ENCODE measurements at regions not wholly inside any gene's neighbourhood (a gene's known extent, or its start where the extent isn't known, plus 50 kb on each side); places are given as distances from the start of the nearest gene placed in this dataset.
A peak's percentile ranks its signal among the peaks of the same experiment; 100 is the strongest.

- DNase-seq (ENCODE audit: insufficient read length, low spot score) (no peak), FAIRE-seq (no peak)
- TF ChIP-seq POU2F2 (IDR thresholded peaks at IDR 0.05; ENCODE audit: low read depth, low read length) (no peak), TAF1 (IDR thresholded peaks at IDR 0.05; ENCODE audit: low read depth, low read length) (no peak), PAX5 (IDR thresholded peaks at IDR 0.05; ENCODE audit: insufficient read depth, low read length, severe bottlenecking) (no peak), POLR2A (IDR thresholded peaks at IDR 0.05; ENCODE audit: low read depth, low read length) (no peak), SPI1 (IDR thresholded peaks at IDR 0.05; ENCODE audit: low read depth, low read length) (no peak)
Measured at GRCh38 chr9:102087141-102087540, 348.7 kb upstream of the GRIN3A start.

DNA sequence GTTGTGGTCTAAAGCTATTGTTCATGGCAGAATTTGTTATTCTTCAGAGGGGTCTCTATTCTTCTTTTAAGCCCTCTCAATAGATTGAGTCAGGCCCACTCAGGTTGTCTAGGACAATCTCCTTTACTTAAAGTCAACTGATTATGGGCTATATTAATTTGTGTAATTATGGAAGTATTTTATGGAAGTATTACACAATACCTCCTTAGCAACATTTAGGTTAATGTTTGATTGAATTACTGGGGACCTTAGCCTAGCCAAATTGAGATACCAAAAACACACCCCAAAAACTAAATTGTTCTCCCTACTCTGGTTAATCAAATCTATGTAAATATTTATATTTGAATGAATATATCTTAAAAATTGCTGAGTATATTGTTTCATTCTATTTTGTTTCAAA, 347.1 kb upstream of the GRIN3A start:
- FAIRE-seq (no peak), DNase-seq (ENCODE audit: insufficient read length, low spot score) (no peak)
- TF ChIP-seq POLR2AphosphoS5 (IDR thresholded peaks at IDR 0.05; ENCODE audit: low read depth, low read length) (no peak), PAX5 (IDR thresholded peaks at IDR 0.05; ENCODE audit: insufficient read depth, low read length, severe bottlenecking) (no peak), SPI1 (IDR thresholded peaks at IDR 0.05; ENCODE audit: low read depth, low read length) (no peak), POU2F2 (IDR thresholded peaks at IDR 0.05; ENCODE audit: low read depth, low read length) (no peak), TAF1 (IDR thresholded peaks at IDR 0.05; ENCODE audit: low read depth, low read length) (no peak), POLR2A (IDR thresholded peaks at IDR 0.05; ENCODE audit: low read depth, low read length) (no peak)

DNA sequence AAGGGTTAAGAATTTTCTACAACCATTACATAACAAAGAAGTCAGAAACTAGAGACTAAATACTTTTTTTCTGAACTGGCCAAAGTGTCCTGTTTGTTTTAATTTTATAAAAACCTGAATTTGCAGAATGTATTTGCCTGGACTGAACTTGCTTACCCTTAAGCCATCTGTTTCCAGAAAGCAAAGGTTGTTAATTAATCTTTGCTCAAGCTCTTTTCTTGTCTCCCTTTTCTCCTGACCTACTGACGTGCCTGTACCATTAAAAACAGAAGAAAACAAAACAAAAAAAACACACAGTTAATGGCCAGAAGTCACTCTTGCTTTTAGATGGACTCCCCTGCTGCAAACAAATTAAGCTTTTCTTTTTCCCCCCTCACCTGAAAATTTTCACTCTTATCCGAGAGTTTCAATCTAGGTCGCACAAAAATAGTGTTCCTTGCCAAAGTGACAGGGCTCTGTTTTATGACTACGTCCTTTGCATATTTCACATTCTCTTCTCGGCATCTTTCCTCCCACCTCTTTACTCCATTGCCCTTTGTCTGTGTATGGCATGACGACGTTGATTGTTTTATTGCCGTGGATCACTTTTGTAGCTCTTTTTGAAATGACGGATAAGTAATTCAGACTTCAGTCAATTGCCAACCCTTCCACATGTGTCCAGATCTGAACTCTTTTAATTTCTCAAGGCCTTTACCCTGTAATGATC, 333.8 kb upstream of the GRIN3A start:
- no peak for TF ChIP-seq POLR2A (IDR thresholded peaks at IDR 0.05; ENCODE audit: low read depth, low read length)
- TF ChIP-seq POU2F2 (IDR thresholded peaks at IDR 0.05; ENCODE audit: low read depth, low read length) = no peak
- no peak for TF ChIP-seq POLR2AphosphoS5 (IDR thresholded peaks at IDR 0.05; ENCODE audit: low read depth, low read length)
- no peak for TF ChIP-seq SPI1 (IDR thresholded peaks at IDR 0.05; ENCODE audit: low read depth, low read length)
- FAIRE-seq (no peak), DNase-seq (ENCODE audit: insufficient read length, low spot score) (no peak)

DNA sequence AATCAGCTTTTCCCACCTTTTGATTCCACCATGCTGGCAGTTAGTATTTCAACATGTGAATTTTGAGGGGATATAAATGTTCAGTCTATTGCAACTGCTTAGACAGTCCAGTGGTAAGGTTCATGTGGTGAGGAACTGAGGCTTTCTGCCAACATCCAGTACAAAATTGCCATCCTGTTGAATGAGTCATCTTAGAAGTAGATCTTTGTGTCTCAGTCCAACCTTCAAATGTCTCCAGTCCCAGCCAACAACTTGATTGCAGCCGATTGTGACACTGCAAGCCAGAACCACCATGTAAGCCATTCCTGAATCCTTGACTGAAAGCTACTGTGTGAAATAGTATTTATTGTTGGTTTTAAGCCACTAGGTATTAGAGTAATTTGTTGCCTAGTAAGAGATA, 331.5 kb upstream of the GRIN3A start:
- no peak for DNase-seq (ENCODE audit: insufficient read length, low spot score)
- TF ChIP-seq POLR2A (IDR thresholded peaks at IDR 0.05; ENCODE audit: low read depth, low read length) (no peak), POLR2AphosphoS5 (IDR thresholded peaks at IDR 0.05; ENCODE audit: low read depth, low read length) (no peak), TAF1 (IDR thresholded peaks at IDR 0.05; ENCODE audit: low read depth, low read length) (no peak), POU2F2 (IDR thresholded peaks at IDR 0.05; ENCODE audit: low read depth, low read length) (no peak), PAX5 (IDR thresholded peaks at IDR 0.05; ENCODE audit: insufficient read depth, low read length, severe bottlenecking) (no peak), SPI1 (IDR thresholded peaks at IDR 0.05; ENCODE audit: low read depth, low read length) (no peak)
- no peak for FAIRE-seq

DNA sequence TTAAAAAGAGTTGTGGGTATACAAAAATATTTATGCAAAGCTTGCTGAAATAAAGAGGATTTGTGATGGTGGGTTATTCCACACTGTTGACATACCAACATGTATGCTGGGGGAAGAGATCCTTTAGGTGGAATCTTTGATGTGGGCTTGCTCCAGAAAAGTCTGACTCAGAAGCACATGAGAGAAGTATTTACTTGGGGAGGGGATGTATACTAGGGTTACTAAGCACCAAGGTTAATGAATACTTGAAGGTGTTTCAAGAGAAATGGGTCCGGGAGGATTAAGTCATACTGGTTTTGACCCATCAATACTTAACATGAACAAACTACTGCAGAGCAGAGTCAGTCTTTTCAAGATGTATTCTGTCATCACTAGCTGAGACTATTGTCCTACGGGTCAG, 316.4 kb upstream of the GRIN3A start:
- no peak for DNase-seq (ENCODE audit: insufficient read length, low spot score)
- FAIRE-seq = no peak
- TF ChIP-seq TAF1 (IDR thresholded peaks at IDR 0.05; ENCODE audit: low read depth, low read length) (no peak), POLR2A (IDR thresholded peaks at IDR 0.05; ENCODE audit: low read depth, low read length) (no peak), PAX5 (IDR thresholded peaks at IDR 0.05; ENCODE audit: insufficient read depth, low read length, severe bottlenecking) (no peak), POU2F2 (IDR thresholded peaks at IDR 0.05; ENCODE audit: low read depth, low read length) (no peak), SPI1 (IDR thresholded peaks at IDR 0.05; ENCODE audit: low read depth, low read length) (no peak), POLR2AphosphoS5 (IDR thresholded peaks at IDR 0.05; ENCODE audit: low read depth, low read length) (no peak)

- TF ChIP-seq POU2F2 (IDR thresholded peaks at IDR 0.05; ENCODE audit: low read depth, low read length) = no peak
- TF ChIP-seq TAF1 (IDR thresholded peaks at IDR 0.05; ENCODE audit: low read depth, low read length) = no peak
- no peak for TF ChIP-seq PAX5 (IDR thresholded peaks at IDR 0.05; ENCODE audit: insufficient read depth, low read length, severe bottlenecking)
- FAIRE-seq (no peak), DNase-seq (ENCODE audit: insufficient read length, low spot score) (no peak)
Measured at GRCh38 chr9:102049586-102050246, 311.3 kb upstream of the GRIN3A start.

DNA sequence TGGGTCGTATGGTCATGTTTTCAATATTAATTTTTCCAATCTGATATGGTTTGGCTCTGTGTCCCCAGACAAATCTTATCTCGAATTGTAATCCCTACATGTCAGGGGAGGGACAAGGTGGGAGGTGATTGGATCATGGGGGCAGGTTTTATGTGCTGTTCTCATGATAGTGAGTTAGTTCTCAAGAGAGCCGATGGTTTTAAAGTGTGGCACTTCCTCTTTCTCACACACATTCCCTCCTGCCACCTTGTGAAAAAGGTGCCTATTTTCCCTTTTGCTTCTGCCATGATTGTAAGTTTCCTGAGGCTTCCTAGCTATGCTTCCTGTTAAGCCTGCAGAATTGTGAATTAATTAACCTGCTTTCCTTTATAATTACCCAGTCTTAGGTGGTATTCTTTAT, 309.1 kb upstream of the GRIN3A start:
- FAIRE-seq (peak; percentile 20), DNase-seq (ENCODE audit: insufficient read length, low spot score) (no peak)
- TF ChIP-seq SPI1 (IDR thresholded peaks at IDR 0.05; ENCODE audit: low read depth, low read length) (peak; percentile 92), TAF1 (IDR thresholded peaks at IDR 0.05; ENCODE audit: low read depth, low read length) (no peak)

DNA sequence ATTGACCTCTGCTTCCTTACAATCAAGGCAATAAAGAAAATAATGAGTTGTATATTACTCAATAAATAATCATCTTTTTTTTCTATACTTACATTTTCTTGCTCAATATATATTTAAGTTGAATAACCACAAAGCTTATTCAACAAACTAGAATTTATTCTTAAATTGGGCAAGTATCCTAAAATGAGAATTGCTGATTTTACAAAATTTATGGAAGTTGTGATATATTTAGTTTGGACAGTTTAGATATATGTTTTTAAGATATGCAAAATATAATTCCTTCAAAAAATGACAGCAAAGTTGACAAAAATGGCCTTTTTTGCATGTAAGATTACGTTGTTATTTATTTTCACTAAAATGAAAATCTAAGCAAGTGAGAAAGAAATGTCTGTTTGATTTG, 305.7 kb upstream of the GRIN3A start:
- no peak for FAIRE-seq
- no peak for DNase-seq (ENCODE audit: insufficient read length, low spot score)
- TF ChIP-seq PAX5 (IDR thresholded peaks at IDR 0.05; ENCODE audit: insufficient read depth, low read length, severe bottlenecking) (no peak), TAF1 (IDR thresholded peaks at IDR 0.05; ENCODE audit: low read depth, low read length) (no peak)

- DNase-seq (ENCODE audit: insufficient read length, low spot score) = no peak
- no peak for FAIRE-seq
- no peak for TF ChIP-seq SPI1 (IDR thresholded peaks at IDR 0.05; ENCODE audit: low read depth, low read length)
- TF ChIP-seq POLR2A (IDR thresholded peaks at IDR 0.05; ENCODE audit: low read depth, low read length) = no peak
- no peak for TF ChIP-seq POLR2AphosphoS5 (IDR thresholded peaks at IDR 0.05; ENCODE audit: low read depth, low read length)
- no peak for TF ChIP-seq TAF1 (IDR thresholded peaks at IDR 0.05; ENCODE audit: low read depth, low read length)
- no peak for TF ChIP-seq POU2F2 (IDR thresholded peaks at IDR 0.05; ENCODE audit: low read depth, low read length)
- no peak for TF ChIP-seq PAX5 (IDR thresholded peaks at IDR 0.05; ENCODE audit: insufficient read depth, low read length, severe bottlenecking)
Measured at GRCh38 chr9:102038006-102038405, 299.6 kb upstream of the GRIN3A start.

- DNase-seq (ENCODE audit: insufficient read length, low spot score) = peak; percentile 2
- no peak for FAIRE-seq
- TF ChIP-seq POLR2AphosphoS5 (IDR thresholded peaks at IDR 0.05; ENCODE audit: low read depth, low read length) = no peak
- no peak for TF ChIP-seq POLR2A (IDR thresholded peaks at IDR 0.05; ENCODE audit: low read depth, low read length)
- TF ChIP-seq POU2F2 (IDR thresholded peaks at IDR 0.05; ENCODE audit: low read depth, low read length) = no peak
- no peak for TF ChIP-seq SPI1 (IDR thresholded peaks at IDR 0.05; ENCODE audit: low read depth, low read length)
- TF ChIP-seq TAF1 (IDR thresholded peaks at IDR 0.05; ENCODE audit: low read depth, low read length) = no peak
- no peak for TF ChIP-seq PAX5 (IDR thresholded peaks at IDR 0.05; ENCODE audit: insufficient read depth, low read length, severe bottlenecking)
Measured at GRCh38 chr9:102035929-102036328, 297.5 kb upstream of the GRIN3A start.

All from GM12891 (cell line).